Esophagus muscularis mucosa (tissue), 4 donors: ENCODE measurements at regions not wholly inside any gene's neighbourhood (a gene's known extent, or its start where the extent isn't known, plus 50 kb on each side); places are given as distances from the start of the nearest gene placed in this dataset.

Experiments
- CTCF ChIP-seq, 3 experiments: fragments of 200-600 bp in 2 of 3; fragments of 450-650 bp in 1 of 3; sonication (generic) in 2 of 3; IDR thresholded peaks; one replicate each; pipeline ENCODE4 v1.5.1; 2017 to 2019; ENCODE audit warnings: antibody characterized with exemption in 3 of 3, mild to moderate bottlenecking in 2 of 3, moderate library complexity in 1 of 3
- EP300 ChIP-seq: sonication (generic); formaldehyde crosslinking; IDR thresholded peaks from one replicate; pipeline ENCODE4 v1.6.1; 2017; ENCODE audit warnings: antibody characterized with exemption
- POLR2A ChIP-seq: fragments of 450-650 bp; IDR thresholded peaks from one replicate; pipeline ENCODE4 v1.6.1; 2017; ENCODE audit warnings: antibody characterized with exemption, moderate library complexity, mild to moderate bottlenecking, low read depth

- TF ChIP-seq EP300 (no peak), CTCF (IDR thresholded peaks at IDR 0.05) (no peak), POLR2A (no peak)
These were observed 444.1 kb upstream of the KLF6 start for GRCh38 chr10:4229106-4229505.
